Uterus (tissue), 2 donors: ENCODE measurements at regions not wholly inside any gene's neighbourhood (a gene's known extent, or its start where the extent isn't known, plus 50 kb on each side); places are given as distances from the start of the nearest gene placed in this dataset.

Experiments used
- CTCF ChIP-seq, 4 experiments: fragments of 200-600 bp in 2 of 4; fragments of 450-650 bp in 2 of 4; sonication (generic) in 2 of 4; IDR thresholded peaks; one replicate each; pipeline ENCODE4 v1.5.1; 2016 to 2019; ENCODE audit warnings: antibody characterized with exemption in 4 of 4, mild to moderate bottlenecking in 2 of 4, moderate library complexity in 1 of 4
- POLR2A ChIP-seq, 2 donors: fragments of 450-650 bp; IDR thresholded peaks; one replicate each; pipeline ENCODE4 v1.6.1; 2016; ENCODE audit warnings: antibody characterized with exemption in 2 of 2, mild to moderate bottlenecking in 1 of 2, moderate library complexity in 1 of 2

GRCh38 chr6:80673367-80673766, 566.9 kb downstream of the BCKDHB start:
- TF ChIP-seq CTCF (IDR thresholded peaks at IDR 0.05) (no peak), POLR2A (IDR thresholded peaks at IDR 0.05) (no peak)
